ENCODE measurements at regions not wholly inside any gene's neighbourhood (a gene's known extent, or its start where the extent isn't known, plus 50 kb on each side); places are given as distances from the start of the nearest gene placed in this dataset.
"Not testable (repeated sequence)": the region's sequence is repeated elsewhere in the genome, so short reads cannot be mapped to it uniquely, and the experiment has no call there.

- no peak for DNase-seq (ENCODE audit: low spot score)
Observed at GRCh38 chr3:109804697-109805096, 467.4 kb upstream of the DPPA4 start.

GRCh38 chr3:109806929-109807328, 469.6 kb upstream of the DPPA4 start:
- no peak for DNase-seq (ENCODE audit: low spot score)

- DNase-seq (ENCODE audit: low spot score): no peak
Observed at GRCh38 chr3:109809513-109809912, 472.2 kb upstream of the DPPA4 start.

DNA sequence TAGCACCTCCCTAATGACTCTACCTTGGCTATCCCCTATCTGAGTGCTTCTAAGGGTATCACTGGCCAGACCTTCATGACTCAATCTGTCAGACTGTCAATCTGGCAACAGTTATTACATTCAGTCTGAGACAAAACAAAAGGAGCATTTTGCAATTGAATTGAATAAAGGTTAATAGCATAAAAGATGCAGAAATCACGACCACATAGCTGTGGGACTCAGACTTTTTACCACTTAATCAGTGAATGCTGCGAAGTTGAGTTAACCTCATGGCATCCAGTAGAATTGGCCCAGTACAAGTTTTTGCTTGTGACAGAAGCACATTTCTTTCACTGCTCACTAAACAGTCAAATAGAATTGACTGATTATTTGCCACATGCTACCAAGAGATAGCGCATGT, 480.7 kb upstream of the DPPA4 start:
- no peak for DNase-seq (ENCODE audit: low spot score)

- no peak for DNase-seq (ENCODE audit: low spot score)
Observed at GRCh38 chr3:109819734-109820133, 482.4 kb upstream of the DPPA4 start.

GRCh38 chr3:109825971-109826810, 488.8 kb upstream of the DPPA4 start:
- no peak for DNase-seq (ENCODE audit: low spot score)

GRCh38 chr3:109831403-109831802, 494.1 kb upstream of the DPPA4 start:
- DNase-seq (ENCODE audit: low spot score): no peak

DNA sequence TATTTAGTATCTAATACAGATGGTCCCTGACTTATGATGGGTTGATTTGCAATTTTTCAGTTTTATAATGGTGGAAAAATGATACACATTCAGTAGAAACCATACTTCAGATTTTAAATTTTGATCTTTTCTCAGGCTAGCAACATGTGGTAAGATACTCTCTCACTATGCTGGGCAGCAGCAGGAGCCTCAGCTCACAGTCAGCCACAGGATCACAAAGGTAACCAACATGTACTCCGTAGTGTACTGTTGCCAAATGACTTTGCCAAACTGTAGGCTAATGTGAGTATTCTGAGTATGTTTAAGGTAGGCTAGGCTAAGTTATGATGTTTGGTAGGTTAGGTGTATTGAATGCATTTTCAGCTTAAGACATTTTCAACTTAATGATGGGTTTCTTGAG, 498.6 kb upstream of the DPPA4 start:
- no peak for DNase-seq (ENCODE audit: low spot score)

- DNase-seq (ENCODE audit: low spot score): no peak
Observed at GRCh38 chr3:109851854-109852253, 514.5 kb upstream of the DPPA4 start.

DNA sequence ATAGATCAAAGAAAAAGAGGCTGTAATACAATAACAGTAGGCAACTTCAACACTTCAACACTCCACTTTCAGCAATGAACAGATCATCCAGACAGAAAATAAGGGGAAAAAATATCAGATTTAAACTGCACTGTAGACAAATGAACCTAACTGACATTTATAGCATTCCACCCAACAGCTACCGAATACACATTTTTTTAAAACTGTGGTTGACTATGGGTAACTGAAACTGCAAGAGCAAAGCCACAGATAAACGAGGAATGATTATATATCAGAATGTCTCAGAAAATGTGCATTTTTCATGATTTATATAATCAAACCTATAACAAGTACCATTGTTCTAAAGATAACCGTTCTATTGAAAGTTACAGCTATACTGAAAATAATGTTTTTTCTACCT, 514.9 kb upstream of the DPPA4 start:
- DNase-seq (ENCODE audit: low spot score): no peak

- no peak for DNase-seq (ENCODE audit: low spot score)
Observed at GRCh38 chr3:109853077-109853731, 515.9 kb upstream of the DPPA4 start.

- DNase-seq (ENCODE audit: low spot score): no peak
Observed at GRCh38 chr3:109863701-109864100, 526.4 kb upstream of the DPPA4 start.

- no peak for DNase-seq (ENCODE audit: low spot score)
Observed at GRCh38 chr3:109864452-109864851, 527.1 kb upstream of the DPPA4 start.

DNA sequence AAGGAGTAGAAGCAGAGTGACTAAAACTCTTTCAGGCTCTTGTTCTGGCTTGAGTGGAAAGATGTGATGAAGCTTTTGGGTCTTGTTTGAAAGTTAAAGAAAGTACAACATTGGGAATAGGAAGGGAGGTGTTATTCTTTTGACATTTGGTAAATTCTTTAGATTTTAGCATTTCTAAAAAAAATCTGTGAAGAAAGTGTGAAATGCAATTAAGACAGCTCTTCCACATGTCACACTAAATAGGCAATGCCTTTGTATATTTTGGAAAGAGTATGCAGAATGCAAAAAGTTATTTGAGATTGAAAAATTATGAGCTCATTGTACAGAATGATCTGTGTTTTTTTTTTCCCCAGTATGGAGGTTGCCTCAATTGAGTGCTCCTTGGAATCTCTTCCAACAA, 532.2 kb upstream of the DPPA4 start:
- no peak for DNase-seq (ENCODE audit: low spot score)

DNA sequence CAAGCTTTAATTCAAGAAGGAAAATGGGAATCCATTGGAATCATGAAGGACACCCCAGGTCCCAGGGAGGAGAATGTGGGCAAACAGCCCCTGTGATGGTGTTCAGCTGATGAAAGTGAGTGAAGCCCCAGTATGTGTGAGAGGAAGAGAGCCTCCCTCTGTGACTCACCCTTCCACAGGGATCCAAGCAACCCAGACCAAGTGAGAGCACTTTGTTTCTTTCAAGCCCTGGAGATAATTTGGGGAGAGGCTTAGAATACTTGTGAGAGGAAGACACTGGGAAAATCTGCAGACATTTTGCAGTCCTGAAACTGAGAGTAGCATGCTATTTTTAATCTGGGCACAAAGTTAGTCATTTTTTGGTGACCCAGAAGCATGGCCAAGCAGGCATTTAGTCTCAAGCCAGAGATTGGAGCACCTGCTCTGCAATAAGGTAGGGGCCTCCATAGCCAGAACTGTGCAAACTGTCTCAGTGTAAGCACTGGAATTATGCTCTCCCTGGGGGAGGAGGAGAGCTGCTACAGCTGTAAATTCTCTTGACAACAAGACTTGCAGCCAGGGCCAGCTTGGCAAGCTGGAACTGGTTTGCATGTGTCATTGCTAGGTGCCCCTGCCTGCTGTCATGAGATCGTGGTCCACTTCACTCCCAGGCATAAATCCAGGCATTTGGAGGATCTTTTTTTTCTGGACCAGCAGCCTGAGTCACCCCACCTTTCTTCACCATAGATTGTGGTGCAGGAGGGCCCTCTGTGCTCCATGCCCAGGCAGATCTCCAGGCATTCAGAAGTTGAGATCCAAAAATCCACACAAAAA, 537.8 kb upstream of the DPPA4 start:
- no peak for DNase-seq (ENCODE audit: low spot score)

DNA sequence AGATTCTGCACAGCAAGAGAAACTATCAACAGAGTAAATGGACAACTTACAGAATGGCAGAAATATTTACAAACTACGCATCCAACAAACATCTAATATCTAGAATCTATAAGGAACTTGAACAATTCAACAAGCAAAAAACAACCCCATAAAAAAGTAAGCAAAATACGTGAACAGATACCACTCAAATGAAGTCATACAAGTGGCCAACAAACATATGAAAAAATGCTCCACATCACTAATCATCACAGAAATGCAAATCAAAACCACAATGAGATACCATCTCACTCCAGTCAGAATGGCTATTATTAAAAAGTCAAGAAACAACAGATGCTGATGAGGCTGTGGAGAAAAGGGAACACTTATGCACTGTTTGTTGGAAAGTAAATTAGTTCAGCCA, 540.3 kb upstream of the DPPA4 start:
- not testable (repeated sequence) for DNase-seq (ENCODE audit: low spot score)

GRCh38 chr3:109882144-109882543, 544.8 kb upstream of the DPPA4 start:
- no peak for DNase-seq (ENCODE audit: low spot score)

- no peak for DNase-seq (ENCODE audit: low spot score)
Observed at GRCh38 chr3:109887293-109887692, 549.9 kb upstream of the DPPA4 start.

- no peak for DNase-seq (ENCODE audit: low spot score)
Observed at GRCh38 chr3:109888026-109888425, 550.7 kb upstream of the DPPA4 start.

DNA sequence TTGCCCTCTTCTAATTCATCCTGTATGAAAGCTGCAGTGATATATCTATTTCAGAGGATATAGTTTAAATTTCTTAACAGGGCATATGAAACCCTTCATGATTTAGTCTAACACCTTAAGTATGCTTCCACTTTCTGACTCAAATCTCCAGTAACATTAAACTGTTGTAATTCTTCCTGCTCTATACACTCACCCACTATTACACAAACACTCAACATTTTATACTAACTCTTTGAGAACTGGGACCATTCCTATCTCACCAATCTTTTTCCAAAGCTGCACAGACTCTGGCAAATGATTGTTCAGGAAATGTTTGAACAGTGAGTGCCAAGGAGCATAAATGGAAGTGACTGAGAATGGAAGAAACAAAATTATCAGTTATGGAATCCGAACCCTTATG, 560.4 kb upstream of the DPPA4 start:
- DNase-seq (ENCODE audit: low spot score): no peak

DNA sequence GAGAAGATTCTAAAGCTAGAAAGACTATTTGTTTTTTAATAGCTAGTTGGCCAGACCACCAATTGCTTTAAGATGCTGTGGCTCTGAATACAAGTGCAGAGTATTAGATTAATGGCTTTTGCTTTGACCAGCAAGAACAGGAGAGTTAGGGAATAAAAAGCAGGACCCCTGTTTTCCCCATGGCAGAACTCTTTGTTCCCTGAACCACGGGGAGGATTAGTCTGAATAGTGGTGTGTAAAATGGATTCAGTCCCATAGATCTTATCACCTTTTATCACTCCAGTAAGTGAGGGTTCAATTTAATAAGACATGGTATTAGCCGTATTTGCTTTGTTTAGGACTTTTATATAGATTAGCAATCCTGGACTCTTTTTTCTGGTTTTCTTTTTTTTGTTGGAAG, 562.6 kb upstream of the DPPA4 start:
- DNase-seq (ENCODE audit: low spot score): no peak

DNA sequence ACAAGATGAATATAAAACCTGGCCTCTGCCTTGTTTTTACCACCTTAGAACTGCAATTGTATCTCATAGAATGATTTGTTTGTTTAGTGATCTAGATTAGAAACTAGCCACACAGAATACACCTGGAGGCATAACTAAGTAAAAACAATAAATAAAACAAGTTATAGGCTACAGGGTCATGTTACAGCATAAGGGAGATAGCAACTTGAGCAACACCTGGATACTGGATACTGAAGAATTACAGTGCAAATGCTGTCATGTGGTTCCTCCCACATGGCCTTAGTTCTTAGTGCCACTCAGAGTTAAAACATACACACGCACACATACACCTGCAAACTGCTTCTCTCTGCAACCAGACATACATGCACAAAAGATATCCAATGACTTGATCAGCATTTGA, 563.4 kb upstream of the DPPA4 start:
- DNase-seq (ENCODE audit: low spot score): no peak

- DNase-seq (ENCODE audit: low spot score): no peak
Observed at GRCh38 chr3:109902549-109902948, 565.2 kb upstream of the DPPA4 start.
